Right lobe of liver (tissue), 4 donors: ENCODE measurements at regions not wholly inside any gene's neighbourhood (a gene's known extent, or its start where the extent isn't known, plus 50 kb on each side); places are given as distances from the start of the nearest gene placed in this dataset.

Source experiments
- POLR2A ChIP-seq: fragments of 450-650 bp; IDR thresholded peaks from one replicate; pipeline ENCODE4 v1.6.1; 2017; ENCODE audit warnings: antibody characterized with exemption, mild to moderate bottlenecking
- TF ChIP-seq, protein P1 (sequence below), 4 donors: fragments of 200-600 bp in 3 of 4; fragments of 450-650 bp in 1 of 4; IDR thresholded peaks; one replicate each; pipeline versions ENCODE4 v1.5.1 to v1.8.0; 2016 to 2022; ENCODE audit warnings: antibody characterized with exemption in 4 of 4, mild to moderate bottlenecking in 2 of 4
- donor health status: DM: no; HTN: no; CAD: no.
- donor health status: DM: no; HTN: no; CAD: no.
- donor health status: DM: no; HTN: yes; CAD: no.

DNA sequence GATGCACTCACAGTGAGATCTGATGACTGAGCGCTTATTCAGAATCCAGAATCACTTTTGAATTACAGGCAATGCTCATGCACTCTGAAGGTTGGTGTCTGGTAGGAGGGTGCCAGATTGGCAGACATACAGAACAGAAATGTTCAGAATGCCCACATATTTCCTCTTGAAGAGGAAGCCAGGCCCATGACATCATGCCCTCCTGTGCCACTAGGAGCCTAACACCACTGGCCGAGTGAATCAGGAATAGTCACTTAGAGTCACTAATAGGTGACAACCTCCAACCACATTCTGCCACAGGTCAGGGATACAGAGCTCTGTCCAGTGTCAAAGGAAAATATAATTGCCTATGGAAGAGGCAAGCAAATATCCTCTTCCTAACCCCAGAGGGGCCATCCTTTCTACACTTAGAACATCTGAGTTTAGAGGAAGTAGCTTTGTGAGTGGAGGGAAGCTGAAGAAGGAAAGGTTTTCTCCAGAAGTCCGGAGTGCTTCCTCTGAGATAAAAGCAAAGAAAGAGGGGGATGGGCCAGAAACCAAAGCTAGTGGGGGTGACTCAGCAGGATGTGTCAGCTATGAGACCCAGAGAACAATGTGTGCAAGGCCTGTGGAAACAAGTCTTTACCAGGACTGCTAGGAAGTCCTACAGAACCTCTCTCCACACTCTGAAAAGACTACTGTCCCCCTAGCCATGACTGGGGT lies 838.8 kb downstream of the GRID1 start:
- TF ChIP-seq, protein P1, sequence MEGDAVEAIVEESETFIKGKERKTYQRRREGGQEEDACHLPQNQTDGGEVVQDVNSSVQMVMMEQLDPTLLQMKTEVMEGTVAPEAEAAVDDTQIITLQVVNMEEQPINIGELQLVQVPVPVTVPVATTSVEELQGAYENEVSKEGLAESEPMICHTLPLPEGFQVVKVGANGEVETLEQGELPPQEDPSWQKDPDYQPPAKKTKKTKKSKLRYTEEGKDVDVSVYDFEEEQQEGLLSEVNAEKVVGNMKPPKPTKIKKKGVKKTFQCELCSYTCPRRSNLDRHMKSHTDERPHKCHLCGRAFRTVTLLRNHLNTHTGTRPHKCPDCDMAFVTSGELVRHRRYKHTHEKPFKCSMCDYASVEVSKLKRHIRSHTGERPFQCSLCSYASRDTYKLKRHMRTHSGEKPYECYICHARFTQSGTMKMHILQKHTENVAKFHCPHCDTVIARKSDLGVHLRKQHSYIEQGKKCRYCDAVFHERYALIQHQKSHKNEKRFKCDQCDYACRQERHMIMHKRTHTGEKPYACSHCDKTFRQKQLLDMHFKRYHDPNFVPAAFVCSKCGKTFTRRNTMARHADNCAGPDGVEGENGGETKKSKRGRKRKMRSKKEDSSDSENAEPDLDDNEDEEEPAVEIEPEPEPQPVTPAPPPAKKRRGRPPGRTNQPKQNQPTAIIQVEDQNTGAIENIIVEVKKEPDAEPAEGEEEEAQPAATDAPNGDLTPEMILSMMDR (IDR thresholded peaks at IDR 0.05) = no peak
- TF ChIP-seq POLR2A = no peak
